Activated CD8-positive, alpha-beta memory T cell treated with anti-CD3 and anti-CD28 coated beads for 36 hours (primary cell): ENCODE measurements at regions not wholly inside any gene's neighbourhood (a gene's known extent, or its start where the extent isn't known, plus 50 kb on each side); places are given as distances from the start of the nearest gene placed in this dataset.

Experiments used
- CTCF ChIA-PET: fragments of 350-600 bp; sonication (Branson Sonifier 250); formaldehyde crosslinking; loops from one replicate; lab custom pipeline; 2021; ENCODE audit warnings: antibody characterized with exemption; lab: Charles Lee
- POLR2A ChIA-PET: fragments of 350-600 bp; sonication (Branson Sonifier 250); formaldehyde crosslinking; loops from one replicate; lab custom pipeline; 2021; ENCODE audit warnings: antibody characterized with exemption; lab: Charles Lee

- CTCF ChIA-PET = no interaction called here
- POLR2A ChIA-PET = no interaction called here
Measured at GRCh38 chr4:13836946-13837912, 209.7 kb upstream of the BOD1L1 start.

DNA sequence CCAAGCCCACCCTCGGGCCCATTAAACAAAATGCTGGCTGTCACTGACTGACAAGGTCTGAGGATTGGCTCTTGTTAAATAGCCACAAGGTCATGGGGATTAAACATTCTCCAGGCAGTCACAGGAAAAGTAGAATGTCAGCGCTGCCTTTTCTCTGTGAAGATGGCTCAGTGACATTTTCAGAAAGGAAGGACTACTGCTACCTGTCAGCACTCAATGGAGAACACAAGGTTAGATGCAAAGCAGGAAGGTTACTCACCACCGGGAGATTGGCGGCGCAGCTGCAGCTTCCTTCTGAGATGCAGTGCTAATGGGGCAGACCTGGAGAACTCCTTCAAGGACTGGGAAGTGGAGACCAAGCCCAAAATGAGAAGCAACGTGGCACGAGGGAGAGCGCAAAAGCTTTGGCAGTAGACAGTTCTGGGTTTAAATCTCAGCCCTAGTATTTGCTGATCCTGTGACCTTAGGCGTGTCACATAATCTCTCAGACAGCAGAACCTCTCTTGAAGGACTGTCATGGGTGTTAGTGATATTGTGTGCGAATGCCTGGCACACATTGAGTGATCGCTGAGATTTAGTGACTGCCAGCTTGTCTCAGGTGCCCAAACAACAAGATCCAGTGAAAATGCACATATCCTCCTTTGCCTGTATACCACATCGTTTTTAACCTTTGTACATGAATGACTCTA lies 213.1 kb upstream of the BOD1L1 start:
- ChIA-PET POLR2A (no interaction called here), CTCF (no interaction called here)

- ChIA-PET POLR2A (no interaction called here), CTCF (no interaction called here)
Measured at GRCh38 chr4:13844740-13845139, 217.2 kb upstream of the BOD1L1 start.

DNA sequence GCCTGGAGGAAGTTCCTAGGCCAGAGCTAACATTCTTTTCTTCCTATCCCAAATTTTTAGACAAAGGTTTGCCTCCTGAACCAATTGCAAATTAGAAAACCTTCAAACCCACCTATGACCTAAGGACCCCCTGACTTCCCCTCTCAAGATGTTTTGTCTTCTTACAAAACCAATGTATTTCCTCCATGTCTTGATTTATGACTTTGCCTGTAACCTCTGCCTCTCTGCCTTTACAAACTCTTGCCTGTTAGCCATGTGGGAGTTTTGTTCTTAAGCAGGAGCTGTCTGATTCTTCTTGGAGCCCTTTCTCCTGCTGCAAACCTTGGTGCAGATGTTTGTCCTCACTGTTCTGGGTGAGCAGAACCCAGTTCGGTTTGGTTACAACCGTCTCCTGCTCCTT lies 222.3 kb upstream of the BOD1L1 start:
- ChIA-PET CTCF (no interaction called here), POLR2A (no interaction called here)

- ChIA-PET CTCF (no interaction called here), POLR2A (no interaction called here)
Measured at GRCh38 chr4:13851085-13851940, 223.8 kb upstream of the BOD1L1 start.

DNA sequence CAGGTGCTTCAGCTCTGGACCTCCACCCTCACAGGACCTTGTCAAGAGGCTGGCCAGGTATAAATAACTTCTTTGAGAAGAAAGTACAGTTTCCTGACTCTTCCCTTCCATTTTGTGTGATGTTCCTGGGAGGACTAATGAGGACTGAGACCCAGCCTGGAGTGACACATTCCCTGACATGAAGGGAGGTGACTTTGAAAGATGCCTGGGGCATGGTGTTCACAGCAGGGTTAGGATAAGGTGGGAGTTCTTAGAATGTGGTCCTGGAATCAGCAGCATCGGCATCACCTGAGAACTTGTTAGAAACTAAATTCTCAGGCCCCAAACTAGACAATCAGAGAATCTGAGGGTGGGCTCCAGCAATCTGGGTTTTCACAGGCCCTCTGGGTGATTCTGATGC lies 224.9 kb upstream of the BOD1L1 start:
- CTCF ChIA-PET = no interaction called here

DNA sequence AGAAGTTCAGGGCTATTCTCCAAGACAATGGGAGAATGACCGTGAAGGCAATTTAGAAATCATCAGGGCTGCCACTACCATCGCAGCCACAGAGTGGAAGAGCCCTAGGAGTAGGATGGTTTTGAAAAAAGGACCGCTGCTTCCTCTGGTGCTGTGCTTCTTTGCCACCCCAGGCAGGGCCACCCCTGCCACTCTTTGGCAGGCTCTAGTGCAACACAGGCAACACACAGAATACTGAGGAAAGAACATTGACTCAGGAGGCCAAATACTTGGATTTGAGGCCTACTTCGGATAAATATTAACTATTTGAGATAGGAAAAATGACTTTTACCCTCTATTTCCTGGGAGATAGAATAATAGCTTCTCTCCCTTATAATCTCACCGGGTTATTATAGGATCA lies 228.9 kb upstream of the BOD1L1 start:
- POLR2A ChIA-PET = no interaction called here
- CTCF ChIA-PET = no interaction called here

More for the DNA sequence above, 224.9 kb upstream of the BOD1L1 start:
- POLR2A ChIA-PET = no interaction called here

DNA sequence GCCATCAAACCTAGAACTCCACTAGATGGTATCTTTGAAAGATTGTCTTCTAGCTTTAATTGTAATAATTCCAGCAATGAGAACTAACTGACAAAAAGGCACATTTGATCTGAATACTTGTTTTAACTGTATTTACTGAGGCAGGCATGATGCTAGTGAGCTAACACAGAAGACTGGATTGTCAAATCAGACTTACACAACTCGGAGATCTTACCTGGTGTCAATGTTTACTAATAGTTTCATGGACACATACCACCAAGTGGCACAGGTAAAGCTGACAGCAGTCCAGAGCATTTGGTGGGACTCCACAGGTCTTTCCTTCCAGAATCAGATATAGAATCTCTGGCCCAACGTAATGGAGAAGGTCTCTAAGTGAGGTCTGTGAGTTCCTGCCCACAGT lies 229.9 kb upstream of the BOD1L1 start:
- ChIA-PET POLR2A (no interaction called here), CTCF (no interaction called here)

DNA sequence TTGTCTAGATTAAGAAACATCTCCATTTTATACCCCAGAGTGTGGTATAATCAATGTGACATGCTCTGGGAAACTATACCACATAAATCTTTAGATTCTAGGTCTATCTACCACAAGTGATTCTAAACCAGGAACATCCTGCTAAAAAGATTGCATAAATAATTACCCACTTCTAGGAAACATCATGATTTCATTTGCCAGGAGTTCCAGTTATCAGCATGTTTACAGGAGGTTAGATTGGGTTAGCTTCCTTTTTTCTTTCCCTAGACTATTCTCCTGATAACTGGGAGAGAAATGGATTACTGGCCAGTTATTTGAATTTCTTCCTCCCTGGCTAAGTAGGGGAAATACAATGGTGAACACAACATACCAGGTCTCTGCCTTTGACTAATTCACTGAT lies 230.3 kb upstream of the BOD1L1 start:
- ChIA-PET POLR2A (no interaction called here), CTCF (no interaction called here)

- CTCF ChIA-PET = no interaction called here
- POLR2A ChIA-PET = no interaction called here
Measured at GRCh38 chr4:13859423-13859822, 231.9 kb upstream of the BOD1L1 start.

DNA sequence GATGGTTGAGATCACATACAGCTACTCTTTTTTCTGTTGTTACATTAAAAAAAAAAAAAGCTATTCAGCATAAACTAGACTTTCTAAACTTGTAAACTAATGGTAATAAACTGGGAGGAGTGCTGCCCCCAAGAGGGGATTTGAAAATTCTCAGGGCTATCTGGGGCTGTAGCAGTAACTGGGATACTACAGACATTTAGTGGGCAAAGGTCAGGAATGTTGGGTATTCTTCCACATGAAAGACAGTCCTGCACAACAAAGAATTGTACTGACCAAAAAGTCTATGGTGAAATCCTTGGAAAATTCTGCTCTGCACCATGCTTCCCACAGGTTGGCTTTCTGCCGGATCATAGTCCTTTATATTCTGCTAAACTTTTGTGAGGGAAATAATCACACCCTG lies 232.6 kb upstream of the BOD1L1 start:
- ChIA-PET CTCF (no interaction called here), POLR2A (no interaction called here)

DNA sequence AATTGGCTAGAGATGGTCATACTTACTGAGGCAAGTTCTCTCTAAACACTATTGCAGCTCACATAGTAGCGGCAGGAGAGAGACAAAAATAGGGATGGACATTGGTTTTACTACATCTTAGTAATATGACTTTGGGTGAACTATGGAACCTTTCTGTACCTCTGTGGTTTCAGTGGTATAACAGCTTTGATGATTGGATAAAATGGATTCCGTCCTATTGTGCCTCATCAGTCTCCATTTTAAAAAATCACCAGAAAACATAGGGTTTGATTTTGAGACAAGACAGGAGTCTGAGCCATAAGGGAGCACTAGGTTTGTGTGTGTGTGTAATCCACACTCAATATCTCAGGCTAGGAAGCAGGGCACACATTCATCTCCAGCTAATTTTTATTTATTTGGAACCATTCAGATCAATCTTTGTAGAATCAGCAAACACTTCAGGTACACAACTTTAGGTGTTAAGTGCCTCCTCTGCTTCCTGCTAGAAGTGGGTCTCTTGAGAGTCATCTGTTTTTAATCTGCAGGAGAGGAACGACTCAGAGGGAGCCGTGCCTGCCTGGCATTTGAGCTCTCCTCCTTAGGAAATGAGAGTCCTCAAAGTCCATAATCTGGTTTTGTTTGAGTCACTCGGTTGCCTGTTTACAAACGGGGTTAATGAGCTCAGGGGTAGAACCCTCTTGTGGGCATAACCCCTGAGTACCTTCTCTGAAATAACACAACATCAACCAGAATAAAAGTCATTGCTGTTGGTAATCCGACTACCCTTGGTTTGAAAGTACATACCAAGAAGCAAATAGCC lies 238.5 kb upstream of the BOD1L1 start:
- POLR2A ChIA-PET = no interaction called here
- CTCF ChIA-PET = no interaction called here

DNA sequence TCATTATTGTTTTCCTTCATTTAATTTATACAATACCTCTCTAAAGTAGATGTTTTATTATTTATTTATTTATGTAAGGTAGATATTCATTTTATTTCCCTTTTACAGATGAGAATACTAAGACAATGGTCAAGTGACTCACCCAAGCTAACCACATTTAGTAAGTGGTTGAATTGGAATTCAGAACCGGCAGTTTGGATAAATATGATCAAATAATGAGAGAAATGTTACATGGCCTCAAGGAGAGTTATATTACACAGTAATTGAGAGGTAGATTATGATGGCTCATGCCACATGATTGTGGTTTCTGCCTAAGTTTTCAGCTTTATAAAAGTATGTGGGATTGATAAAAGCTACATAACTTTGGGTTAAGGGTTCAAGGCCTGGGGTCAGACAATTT lies 239.4 kb upstream of the BOD1L1 start:
- CTCF ChIA-PET = no interaction called here

DNA sequence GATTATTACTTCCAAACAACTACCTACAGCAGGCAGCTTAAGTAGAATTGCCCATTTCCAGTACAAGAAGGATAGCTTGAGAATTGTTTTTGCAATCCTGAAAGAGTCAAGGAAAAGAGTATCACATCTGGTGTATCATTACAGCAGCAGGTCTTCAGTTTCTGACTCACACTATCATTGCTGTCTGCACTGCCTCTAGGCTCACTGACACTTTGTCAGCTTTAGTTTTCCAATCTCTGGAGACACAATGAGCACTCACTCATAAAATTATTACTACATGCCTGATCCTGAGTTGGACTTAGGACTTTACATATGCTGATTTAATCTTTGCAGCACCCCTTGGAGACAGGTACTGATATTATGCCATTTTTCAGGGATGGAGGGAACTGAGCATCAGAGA lies 244.6 kb upstream of the BOD1L1 start:
- POLR2A ChIA-PET = no interaction called here
- CTCF ChIA-PET = no interaction called here

More for the DNA sequence above, 239.4 kb upstream of the BOD1L1 start:
- POLR2A ChIA-PET = no interaction called here

DNA sequence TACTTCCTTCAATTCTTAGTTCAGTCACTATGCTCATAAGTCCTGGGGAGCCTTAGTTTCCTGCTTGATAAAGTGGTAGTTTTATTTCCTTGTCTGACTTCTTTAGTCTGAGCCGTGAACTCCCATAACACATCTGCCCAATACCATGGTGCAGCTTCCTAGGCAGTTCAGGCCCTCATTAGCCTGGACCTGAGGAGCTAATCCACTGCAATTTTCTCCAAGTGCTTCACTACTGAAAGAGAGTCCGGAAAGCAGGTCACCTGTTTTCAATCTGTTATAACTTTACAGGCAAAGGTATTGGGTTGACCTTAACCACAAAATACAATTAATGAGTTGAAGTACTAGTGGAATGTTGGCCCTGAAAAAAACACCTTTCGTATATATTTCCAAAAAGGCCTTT lies 245.4 kb upstream of the BOD1L1 start:
- POLR2A ChIA-PET = no interaction called here

DNA sequence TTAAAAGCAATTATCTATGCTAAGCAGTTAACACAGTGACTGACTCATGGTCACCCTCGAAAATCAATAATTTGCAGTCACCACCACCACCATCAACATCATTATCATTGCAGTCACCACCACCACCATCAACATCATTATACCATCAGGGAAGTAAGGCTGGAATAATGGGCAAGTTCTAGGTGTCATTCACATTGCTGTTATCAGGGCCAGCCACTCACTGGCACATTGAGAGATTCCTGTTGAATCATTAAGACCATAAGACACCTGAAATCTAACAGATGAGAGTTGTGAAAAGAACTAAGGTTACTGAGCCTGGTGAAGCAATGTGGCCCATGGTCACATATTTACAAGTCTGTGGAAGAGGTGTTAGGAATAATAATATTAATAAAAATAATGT lies 247.7 kb upstream of the BOD1L1 start:
- ChIA-PET POLR2A (no interaction called here), CTCF (no interaction called here)

More for the DNA sequence above, 245.4 kb upstream of the BOD1L1 start:
- CTCF ChIA-PET = no interaction called here

DNA sequence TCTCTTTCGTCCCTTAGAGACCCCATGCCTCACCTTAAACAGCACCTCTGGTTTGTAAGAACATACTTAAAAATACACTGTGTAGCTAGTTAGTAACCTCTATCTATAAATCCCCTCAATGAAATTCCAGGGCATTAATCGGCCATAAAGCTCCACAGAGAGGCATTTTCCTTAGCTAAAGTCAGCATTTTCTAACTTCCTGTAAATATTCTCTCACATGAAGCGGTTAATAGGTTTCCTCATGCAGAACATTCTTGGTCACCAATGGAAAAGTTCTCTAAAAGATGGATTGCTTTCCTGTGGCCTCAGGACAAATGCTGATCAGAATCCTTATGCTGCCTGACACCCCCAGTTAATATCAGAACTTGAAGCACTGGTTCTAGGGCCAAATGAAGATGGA lies 248.6 kb upstream of the BOD1L1 start:
- ChIA-PET CTCF (no interaction called here), POLR2A (no interaction called here)

DNA sequence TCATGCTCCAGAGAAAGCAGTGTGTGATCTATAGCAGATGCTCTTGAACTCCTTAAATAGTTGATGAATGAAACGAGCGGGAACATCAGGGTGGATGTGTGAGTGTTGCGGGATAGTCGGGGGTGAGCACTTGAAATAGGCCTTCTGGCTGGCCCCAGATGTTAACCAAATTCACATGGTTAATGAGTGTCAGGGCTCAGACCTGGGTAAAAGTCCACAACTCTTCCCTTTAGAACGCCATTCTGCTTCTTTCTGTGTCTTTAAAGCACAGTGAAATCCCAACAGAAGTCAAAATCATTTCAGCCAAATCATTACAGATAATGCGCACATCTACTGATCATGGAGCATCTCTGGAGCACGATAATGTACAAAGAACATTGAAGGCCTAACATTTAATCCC lies 249.4 kb upstream of the BOD1L1 start:
- POLR2A ChIA-PET = no interaction called here

GRCh38 chr4:13877626-13878025 lies 250.1 kb upstream of the BOD1L1 start:
- ChIA-PET CTCF (no interaction called here), POLR2A (no interaction called here)

More for the DNA sequence above, 249.4 kb upstream of the BOD1L1 start:
- CTCF ChIA-PET = no interaction called here
